T-helper 1 cell (primary cell): ENCODE measurements at regions not wholly inside any gene's neighbourhood (a gene's known extent, or its start where the extent isn't known, plus 50 kb on each side); places are given as distances from the start of the nearest gene placed in this dataset.

Experiments
- DNase-seq, 5 donors: peaks; one replicate each; pipeline ENCODE4 v3.0.0-alpha.2; 2012 to 2020

DNA sequence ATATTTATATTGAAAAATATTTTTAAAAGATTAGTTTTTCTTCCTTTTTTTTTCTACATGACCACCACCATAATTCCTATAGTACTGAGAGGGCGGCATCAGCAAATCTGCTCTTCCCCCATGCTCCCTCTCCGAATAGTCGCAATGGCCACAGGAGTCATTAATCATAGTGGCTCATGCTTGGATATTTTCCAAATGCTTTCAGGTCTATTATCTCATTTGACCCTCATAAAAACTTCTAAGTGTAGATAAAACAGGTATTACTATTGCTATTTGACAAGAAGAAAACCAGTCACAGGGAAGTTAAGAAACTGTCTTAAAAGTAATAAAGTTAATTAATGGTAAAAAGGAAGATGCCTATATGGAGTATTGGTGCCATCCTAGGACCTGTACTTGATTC is 440.7 kb downstream of the CMPK2 start:
- no peak for DNase-seq

GRCh38 chr2:6429210-6429986 is 436.3 kb downstream of the CMPK2 start:
- no peak for DNase-seq

DNA sequence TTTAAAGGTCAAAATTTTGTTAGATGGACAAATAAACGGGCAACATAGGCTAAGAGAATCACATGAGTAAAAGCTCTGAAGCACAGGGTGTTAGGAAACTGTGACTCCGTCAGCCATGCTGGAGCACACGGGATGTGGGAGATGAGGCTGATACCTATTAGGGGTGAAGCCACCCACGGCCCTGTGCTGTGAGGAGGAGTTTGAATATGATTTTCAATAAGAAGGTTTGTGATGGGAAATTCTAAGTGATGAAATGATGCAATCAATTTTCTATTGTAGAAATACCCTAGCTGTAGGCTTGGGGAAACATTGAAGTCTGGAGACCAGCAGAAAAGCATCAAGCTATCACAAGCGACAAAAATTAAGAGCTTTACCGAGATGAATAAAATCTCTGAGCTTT is 431.3 kb downstream of the CMPK2 start:
- DNase-seq = no peak

DNA sequence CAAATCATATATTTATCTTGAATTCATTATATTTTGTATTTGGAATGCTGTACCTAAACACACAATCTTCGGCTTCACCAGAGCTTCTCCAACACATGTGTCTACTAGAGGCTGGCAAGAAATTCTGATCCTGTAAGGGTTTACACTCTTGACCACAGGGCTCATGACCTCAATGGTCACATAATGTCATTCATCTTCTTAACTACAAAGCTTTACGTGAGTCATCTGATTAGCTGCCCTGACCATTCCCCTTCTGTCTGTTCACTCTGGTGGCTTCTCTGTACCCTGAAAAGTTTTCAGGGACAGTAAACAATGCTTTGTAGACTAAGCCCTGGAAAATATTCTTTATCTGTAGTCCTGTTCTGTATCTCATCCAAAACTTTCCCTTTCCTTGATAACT is 423.9 kb downstream of the CMPK2 start:
- no peak for DNase-seq

DNA sequence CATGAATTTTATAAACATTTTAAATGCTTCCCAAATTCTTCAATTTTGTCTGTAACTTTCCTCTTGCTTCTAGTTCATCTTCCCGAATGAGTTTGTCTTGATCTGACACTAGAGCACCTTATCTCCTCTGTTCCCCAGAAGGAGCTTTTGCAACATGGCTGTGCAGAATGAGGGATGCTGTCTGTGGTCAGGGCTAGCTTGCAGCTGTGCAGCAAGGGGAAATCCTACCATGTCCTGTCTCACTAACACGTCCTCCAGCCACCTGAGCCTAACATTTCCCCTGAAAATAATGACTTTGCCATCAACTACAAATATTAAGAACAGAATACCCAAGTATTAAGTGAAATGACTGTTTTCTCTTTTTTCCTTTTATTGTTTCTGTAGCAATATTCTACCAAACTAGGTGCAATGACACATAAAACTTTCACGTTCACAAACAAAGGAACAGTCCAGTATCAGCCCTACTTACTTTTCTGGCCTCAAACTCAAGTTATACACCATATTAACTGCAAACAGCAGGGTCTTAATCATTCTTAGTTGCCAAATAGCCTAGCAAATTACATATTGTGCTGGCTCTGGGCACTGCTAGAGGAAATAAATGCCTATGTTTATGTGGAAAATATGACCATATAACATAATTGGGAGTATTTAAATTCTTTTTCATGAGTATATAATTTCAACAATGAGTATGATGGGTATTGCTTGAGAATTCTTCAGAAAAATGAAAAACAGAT is 423.3 kb downstream of the CMPK2 start:
- DNase-seq = no peak

- DNase-seq = no peak
Measured at GRCh38 chr2:6443061-6443823, 422.5 kb downstream of the CMPK2 start.

GRCh38 chr2:6444514-6444913 is 421.2 kb downstream of the CMPK2 start:
- no peak for DNase-seq

- DNase-seq = no peak
Measured at GRCh38 chr2:6445156-6445555, 420.6 kb downstream of the CMPK2 start.

DNA sequence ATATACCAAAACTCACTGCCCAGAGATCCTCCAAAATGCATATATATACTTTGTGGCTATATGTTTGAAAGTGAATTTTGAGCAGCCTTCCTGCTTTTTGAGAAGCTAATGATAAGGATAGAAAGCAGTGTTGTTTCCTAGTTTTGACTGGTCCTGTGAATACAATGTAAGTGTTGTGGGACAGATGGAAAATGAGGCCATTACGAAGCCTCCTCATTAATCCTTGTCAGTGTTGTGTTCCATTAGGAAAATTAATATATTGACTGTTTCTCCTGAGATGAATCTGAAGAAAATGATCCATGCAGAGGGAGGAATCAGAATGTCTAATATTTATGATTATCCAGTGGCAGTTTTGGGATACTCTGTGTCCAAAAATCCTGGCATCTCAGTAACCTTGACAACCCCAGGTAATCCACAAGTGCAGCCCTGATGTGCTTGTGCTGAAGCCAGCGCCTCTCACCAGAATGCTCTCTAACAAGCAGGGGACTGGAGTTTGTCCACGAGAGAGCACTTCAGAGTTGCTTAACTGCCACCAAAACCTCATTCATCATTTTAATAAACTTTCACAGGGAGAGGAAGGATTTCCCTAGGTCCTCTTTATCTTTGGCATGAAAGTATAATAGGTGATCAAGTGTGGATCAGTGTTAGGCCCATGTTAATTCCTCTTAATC is 418.6 kb downstream of the CMPK2 start:
- no peak for DNase-seq

DNA sequence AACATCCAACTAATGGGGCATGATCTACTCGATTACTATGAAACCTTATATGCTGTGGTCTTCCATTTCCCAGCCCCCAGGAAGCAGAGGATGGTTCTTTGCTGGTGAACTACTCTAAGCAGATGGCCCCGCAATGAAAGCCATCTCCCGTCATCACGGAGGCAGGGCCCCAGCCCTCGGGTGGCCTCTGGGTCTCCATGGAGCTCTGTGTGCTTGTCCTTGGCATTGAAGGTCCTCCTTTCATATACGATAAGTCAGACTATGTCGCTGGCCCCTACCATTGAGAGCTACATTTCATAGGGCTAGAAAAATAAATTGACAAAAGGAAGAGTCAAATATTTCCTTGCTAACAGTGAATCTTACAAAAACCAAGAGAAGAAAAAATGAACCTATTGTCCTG is 416.8 kb downstream of the CMPK2 start:
- no peak for DNase-seq

GRCh38 chr2:6449343-6449742 is 416.4 kb downstream of the CMPK2 start:
- no peak for DNase-seq

DNA sequence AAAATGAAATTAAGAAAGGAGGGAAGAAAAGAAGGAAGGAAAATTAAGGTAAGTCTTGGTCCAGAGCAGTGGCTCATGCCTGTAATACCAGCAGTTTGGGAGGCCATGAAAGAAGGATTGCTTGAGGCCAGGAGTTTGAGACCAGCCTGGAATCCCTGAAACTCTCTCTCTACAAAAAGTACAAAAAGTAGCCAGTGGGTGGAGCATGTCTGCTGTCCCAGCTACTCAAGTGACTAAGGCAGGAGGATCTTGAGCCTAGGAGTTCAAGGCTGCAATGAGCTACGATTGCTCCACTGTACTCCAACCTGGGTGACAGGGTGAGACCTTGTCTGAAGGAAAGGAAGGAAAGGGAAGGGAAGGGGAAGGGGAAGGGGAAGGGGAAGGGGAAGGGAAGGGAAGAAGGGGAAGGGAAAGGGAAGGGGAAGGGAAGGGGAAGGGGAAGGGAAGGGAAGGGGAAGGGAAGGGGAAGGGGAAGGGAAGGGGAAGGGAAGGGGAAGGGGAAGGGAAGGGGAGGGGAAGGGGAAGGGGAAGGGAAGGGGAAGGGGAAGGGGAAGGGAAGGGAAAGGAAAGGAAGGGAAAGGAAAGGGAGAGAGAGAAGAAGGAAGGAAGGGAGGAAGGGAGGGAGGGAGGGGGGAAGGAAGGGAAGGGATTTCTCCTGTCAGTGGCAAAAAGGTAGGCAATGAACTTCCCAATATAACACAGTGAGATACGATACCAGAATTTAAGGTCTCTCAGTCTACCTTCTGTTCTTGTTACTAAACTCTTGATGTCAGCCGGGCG is 412.8 kb downstream of the CMPK2 start:
- no peak for DNase-seq

DNA sequence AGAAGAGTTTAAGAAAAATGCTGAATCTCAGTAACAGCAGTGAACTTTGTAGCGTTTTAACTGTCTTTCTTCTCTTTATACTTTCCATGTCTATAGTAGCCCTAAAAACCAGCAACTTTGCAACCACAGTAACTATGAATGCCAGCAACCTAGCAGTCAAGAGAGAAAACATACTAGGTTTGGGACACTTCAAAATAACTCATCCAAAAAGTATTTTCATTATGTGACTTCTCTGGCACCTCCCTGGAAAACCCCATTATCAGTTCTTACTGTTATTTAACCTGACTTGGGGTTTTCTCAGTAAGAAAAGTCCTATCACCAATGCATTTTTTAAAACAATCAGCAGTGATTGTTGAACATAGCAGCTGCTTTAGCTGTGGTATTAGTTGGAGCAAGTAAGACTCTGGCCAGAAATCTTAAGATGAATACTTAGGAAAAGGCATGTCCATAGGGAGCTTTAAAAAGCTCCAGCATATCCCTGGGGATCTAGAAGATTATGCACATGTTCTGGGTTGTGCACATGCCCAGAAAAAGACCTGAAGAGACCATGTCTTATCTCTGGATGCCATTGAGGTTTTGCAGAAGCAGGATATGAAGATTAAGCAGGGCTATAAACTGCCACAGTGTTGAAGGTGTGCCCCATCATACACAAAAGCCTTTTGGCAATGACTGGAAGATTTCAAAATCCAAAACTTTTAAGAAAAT is 411.3 kb downstream of the CMPK2 start:
- no peak for DNase-seq

DNA sequence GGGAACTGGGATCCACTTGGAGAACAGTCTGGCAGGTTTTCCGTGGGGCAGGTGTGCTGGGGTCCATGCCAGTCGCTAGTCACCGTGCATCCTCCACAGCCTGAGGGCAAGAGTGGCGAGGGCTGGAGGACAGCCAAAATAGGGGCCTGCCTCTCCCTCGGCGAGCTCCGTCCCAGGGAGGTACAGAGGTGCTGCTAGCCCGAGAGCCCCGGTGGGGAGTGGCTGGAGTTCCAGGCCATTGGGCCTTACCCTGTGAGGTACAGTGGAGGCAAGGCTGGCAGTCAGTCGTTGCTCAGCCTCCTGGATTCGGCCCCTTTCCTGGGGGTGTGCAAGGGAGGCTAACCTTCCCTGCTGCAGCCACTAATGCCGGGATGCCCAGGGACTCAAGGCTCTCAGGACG is 406.6 kb downstream of the CMPK2 start:
- DNase-seq = no peak

GRCh38 chr2:6470518-6470917 is 395.2 kb downstream of the CMPK2 start:
- DNase-seq = no peak

- no peak for DNase-seq
Measured at GRCh38 chr2:6471419-6471818, 394.3 kb downstream of the CMPK2 start.

DNA sequence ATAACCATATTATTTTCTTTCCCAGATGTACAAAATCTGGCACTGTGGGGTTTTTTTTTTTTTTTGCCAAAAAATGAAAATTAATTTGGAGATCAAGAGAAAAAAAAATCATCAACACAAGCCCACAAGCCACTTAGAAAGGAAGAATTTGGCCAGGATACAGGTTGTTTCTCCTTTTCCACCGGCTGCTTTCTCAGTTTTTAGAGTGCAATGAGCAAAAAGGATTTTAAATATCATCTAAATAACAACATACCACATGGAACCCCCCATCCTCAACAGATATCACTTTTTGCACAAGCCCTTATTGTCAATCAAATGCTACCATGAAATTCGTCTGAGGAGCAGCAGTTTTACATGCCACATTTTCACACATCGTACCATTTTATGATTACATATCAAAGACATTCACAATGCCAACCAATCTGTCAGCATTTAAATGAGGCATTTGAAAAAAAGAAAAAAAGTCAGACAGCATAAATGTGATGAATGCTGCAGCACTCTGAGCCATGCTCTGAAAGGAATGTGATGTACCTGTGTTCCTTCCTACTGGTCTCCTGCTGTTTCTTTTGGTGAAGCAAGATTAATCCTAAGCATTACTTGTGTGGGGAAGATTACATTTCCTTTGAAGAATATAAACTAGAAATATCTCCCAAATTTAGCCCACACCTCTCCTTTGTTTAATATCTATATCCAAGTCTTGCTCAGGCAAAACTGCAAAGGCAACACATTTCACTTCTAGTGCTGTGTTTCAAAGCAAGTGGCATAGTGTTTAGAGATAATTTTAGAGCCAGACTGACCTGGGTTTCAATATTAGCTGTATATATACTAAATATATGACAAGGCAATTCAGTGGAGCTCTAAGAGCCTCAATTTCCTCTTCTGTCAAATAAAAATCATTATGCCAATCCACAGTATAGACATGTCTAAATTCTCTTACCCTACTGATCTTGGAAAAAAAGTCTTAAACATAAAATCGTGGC is 391.3 kb downstream of the CMPK2 start:
- no peak for DNase-seq

DNA sequence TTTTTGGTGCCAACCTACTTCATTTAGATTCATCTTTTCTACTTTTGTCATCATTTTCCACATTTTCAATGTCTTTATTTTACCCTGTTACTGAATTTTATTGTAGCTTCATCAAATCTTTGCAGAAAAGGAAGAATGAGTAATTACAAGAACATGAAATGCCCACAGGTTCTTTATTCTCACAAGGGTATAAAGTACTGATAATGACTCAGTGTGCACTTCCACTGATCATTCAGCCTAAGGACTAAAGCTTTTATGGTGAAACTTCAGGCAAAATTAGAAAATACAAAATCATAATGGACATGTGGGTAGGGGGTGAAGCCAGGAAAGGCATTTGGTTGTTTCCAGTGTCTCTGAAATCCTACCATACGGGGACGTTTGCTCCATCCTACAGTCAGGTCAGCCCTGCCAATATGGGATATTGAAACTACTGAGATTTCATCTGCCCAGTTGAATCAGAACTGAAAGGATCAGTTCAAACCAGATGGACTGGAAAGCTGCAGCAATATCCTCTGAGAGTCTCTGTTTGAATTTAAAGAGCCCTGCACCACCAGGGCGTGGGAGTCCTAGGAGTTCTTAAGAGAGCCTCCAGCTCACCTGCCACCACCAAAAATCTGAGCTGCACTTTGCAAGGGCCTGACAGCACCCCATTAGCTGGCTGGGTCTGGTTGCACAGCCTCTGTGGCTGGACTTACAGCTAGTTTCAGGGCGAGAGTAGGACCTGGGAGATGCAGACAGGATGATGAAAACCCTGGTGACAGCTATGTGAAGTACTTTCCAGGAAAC is 390.4 kb downstream of the CMPK2 start:
- no peak for DNase-seq

GRCh38 chr2:6480514-6480913 is 385.2 kb downstream of the CMPK2 start:
- no peak for DNase-seq

- DNase-seq = no peak
Measured at GRCh38 chr2:6482256-6482655, 383.5 kb downstream of the CMPK2 start.
